GM23338 (cell line): ENCODE measurements at regions not wholly inside any gene's neighbourhood (a gene's known extent, or its start where the extent isn't known, plus 50 kb on each side); places are given as distances from the start of the nearest gene placed in this dataset.

Experiments
- ATAC-seq: fragments of 200-7000 bp; cut with Tn5 transposase; 3 replicates; pipeline ENCODE4 v1.9.1; 2020
- DNase-seq: peaks from one replicate; pipeline ENCODE4 v3.0.0-alpha.2; 2015; ENCODE audit warnings: low spot score
- H2AFZ ChIP-seq: fragments of 200-600 bp; sonication (generic); 2 replicates; pipeline ENCODE4 v1.8.0; 2016; ENCODE audit warnings: antibody characterized with exemption, mild to moderate bottlenecking, moderate library complexity
- H3F3A ChIP-seq: fragments of 200-600 bp; sonication (generic); replicated peaks from 2 replicates; pipeline ENCODE4 v1.8.0; 2017; ENCODE audit warnings: antibody characterized with exemption, mixed run types, low read depth
- H3K27ac ChIP-seq: fragments of 200-600 bp; sonication (generic); 2 replicates; pipeline ENCODE4 v1.6.1; 2016; ENCODE audit warnings: low read depth
- H3K27me3 ChIP-seq: fragments of 200-600 bp; sonication (generic); 2 replicates; pipeline ENCODE4 v1.8.0; 2016; ENCODE audit warnings: mild to moderate bottlenecking, mixed run types, moderate library complexity; ENCODE audit not compliant: insufficient read depth
- H3K36me3 ChIP-seq: fragments of 200-600 bp; sonication (generic); 2 replicates; pipeline ENCODE4 v1.8.0; 2016; ENCODE audit warnings: mild to moderate bottlenecking; ENCODE audit not compliant: insufficient read depth
- H3K4me1 ChIP-seq: fragments of 200-600 bp; sonication (generic); 2 replicates; pipeline ENCODE4 v1.8.0; 2016; ENCODE audit warnings: mild to moderate bottlenecking, moderate library complexity; ENCODE audit not compliant: insufficient read depth
- H3K4me2 ChIP-seq: fragments of 200-600 bp; sonication (generic); 2 replicates; pipeline ENCODE4 v1.7.1; 2017; ENCODE audit warnings: mixed run types
- H3K4me3 ChIP-seq: fragments of 200-600 bp; sonication (generic); 2 replicates; pipeline ENCODE4 v1.6.1; 2016; ENCODE audit warnings: mixed run types
- H3K79me2 ChIP-seq: fragments of 200-600 bp; sonication (generic); replicated peaks from 2 replicates; pipeline ENCODE4 v1.8.0; 2017; ENCODE audit warnings: mild to moderate bottlenecking; ENCODE audit not compliant: insufficient read depth
- H3K9me2 ChIP-seq: fragments of 200-600 bp; sonication (generic); 2 replicates; pipeline ENCODE4 v1.8.0; 2017; ENCODE audit not compliant: insufficient read depth
- H4K20me1 ChIP-seq: fragments of 200-600 bp; sonication (generic); replicated peaks from 2 replicates; pipeline ENCODE4 v1.8.0; 2017; ENCODE audit warnings: mild to moderate bottlenecking; ENCODE audit not compliant: insufficient read depth
- H3K27ac Mint-ChIP-seq: 2 replicates; pipeline ENCODE4 v1.8.0; 2020; ENCODE audit warnings: inconsistent platforms, mild to moderate bottlenecking, moderate library complexity, mixed read lengths
- H3K27me3 Mint-ChIP-seq: 3 replicates; pipeline ENCODE4 v1.8.0; 2022; ENCODE audit warnings: low read depth, mild to moderate bottlenecking, moderate library complexity, mixed read lengths, inconsistent platforms; ENCODE audit not compliant: insufficient read depth, poor library complexity
- H3K36me3 Mint-ChIP-seq: 3 replicates; pipeline ENCODE4 v1.8.0; 2021; ENCODE audit warnings: low read depth, mild to moderate bottlenecking, inconsistent platforms, moderate library complexity, mixed read lengths
- H3K4me1 Mint-ChIP-seq: 3 replicates; pipeline ENCODE4 v1.8.0; 2020; ENCODE audit warnings: mild to moderate bottlenecking, inconsistent platforms, mixed read lengths
- H3K4me3 Mint-ChIP-seq: 3 replicates; pipeline ENCODE4 v1.8.0; 2021; ENCODE audit warnings: moderate library complexity, mild to moderate bottlenecking, inconsistent platforms, mixed read lengths
- H3K9me3 Mint-ChIP-seq: 3 replicates; pipeline ENCODE4 v1.8.0; 2020; ENCODE audit warnings: moderate library complexity, mild to moderate bottlenecking, inconsistent platforms, mixed read lengths
- CREB1 ChIP-seq: fragments of 250-450 bp; sonication (Bioruptor Pico); IDR thresholded peaks from 2 replicates; pipeline ENCODE4 v1.5.0; 2020; ENCODE audit warnings: low read depth, mild to moderate bottlenecking, moderate library complexity
- CTCF ChIP-seq, 2 experiments: fragments of 200-600 bp in 1 of 2; sonication (generic) in 1 of 2; conservative IDR thresholded peaks; 2 replicates each; pipeline versions ENCODE4 v1.5.1 to v1.6.1; 2016 to 2017; ENCODE audit warnings: antibody characterized with exemption in 2 of 2, low read depth in 2 of 2, mild to moderate bottlenecking in 2 of 2, moderate library complexity in 1 of 2
- ETS1 ChIP-seq: IDR thresholded peaks from 2 replicates; pipeline ENCODE4 v1.6.1; 2016; ENCODE audit warnings: antibody characterized with exemption
- EZH2 ChIP-seq: fragments of 200-600 bp; sonication (generic); IDR thresholded peaks from one replicate; pipeline ENCODE4 v1.8.0; 2017; ENCODE audit warnings: antibody characterized with exemption, mild to moderate bottlenecking, low read depth; ENCODE audit not compliant: unreplicated experiment
- EZH2phosphoT487 ChIP-seq: fragments of 200-600 bp; sonication (generic); IDR thresholded peaks from one replicate; pipeline ENCODE4 v1.8.1; 2018; ENCODE audit warnings: antibody characterized with exemption; ENCODE audit not compliant: unreplicated experiment
- JUNB ChIP-seq: IDR thresholded peaks from one replicate; pipeline ENCODE4 v1.6.1; 2016; ENCODE audit warnings: antibody characterized with exemption; ENCODE audit not compliant: unreplicated experiment
- NANOG ChIP-seq: IDR thresholded peaks from 2 replicates; pipeline ENCODE4 v1.6.1; 2016; ENCODE audit warnings: antibody characterized with exemption, borderline replicate concordance
- POLR2AphosphoS5 ChIP-seq: IDR thresholded peaks from 2 replicates; pipeline ENCODE4 v1.6.1; 2016; ENCODE audit warnings: antibody characterized with exemption, low read depth
- REST ChIP-seq: IDR thresholded peaks from one replicate; pipeline ENCODE4 v1.6.1; 2018; ENCODE audit warnings: antibody characterized with exemption; ENCODE audit not compliant: unreplicated experiment
- STAT1 ChIP-seq: IDR thresholded peaks from one replicate; pipeline ENCODE4 v1.6.1; 2016; ENCODE audit warnings: antibody characterized with exemption; ENCODE audit not compliant: unreplicated experiment
- ZNF114 ChIP-seq: fragments of 250-450 bp; sonication (Bioruptor Pico); IDR thresholded peaks from 2 replicates; pipeline ENCODE4 v1.5.0; 2020; ENCODE audit warnings: mild to moderate bottlenecking, moderate library complexity
- ZNF331 ChIP-seq: fragments of 250-450 bp; sonication (Bioruptor Pico); IDR thresholded peaks from 2 replicates; pipeline ENCODE4 v1.5.0; 2020; ENCODE audit warnings: low read depth, mild to moderate bottlenecking, moderate library complexity
- ZNF462 ChIP-seq: fragments of 250-450 bp; sonication (Bioruptor Pico); IDR thresholded peaks from 2 replicates; pipeline ENCODE4 v1.5.0; 2020; ENCODE audit warnings: mild to moderate bottlenecking, moderate library complexity

GRCh38 chr16:86012221-86012620 lies 113.3 kb downstream of the IRF8 start:
- no peaks in the 10 kb centered on the region for H3K36me3 ChIP-seq
- H4K20me1 ChIP-seq = no peaks in the 10 kb centered on the region
- Mint-ChIP-seq H3K27ac (no peak overlapping the region), H3K4me1 (no peaks in the 10 kb centered on the region), H3K4me3 (no peak overlapping the region), H3K27me3 (peaks cover 2% of the 10 kb centered on the region), H3K9me3 (peaks cover 8% of the 10 kb centered on the region), H3K36me3 (peaks cover 4% of the 10 kb centered on the region; the same call in 1 of the 3 replicates)
- H3F3A ChIP-seq = no peaks in the 10 kb centered on the region
- H3K4me1 ChIP-seq = no peaks in the 10 kb centered on the region
- no peak overlapping the region for H3K4me2 ChIP-seq
- TF ChIP-seq ZNF462 (CRISPR knock-in tag) (no peak), EZH2 (no peak), STAT1 (no peak), POLR2AphosphoS5 (no peak), CREB1 (CRISPR knock-in tag) (no peak), EZH2phosphoT487 (no peak), NANOG (no peak), ZNF114 (CRISPR knock-in tag) (no peak), CTCF (conservative IDR thresholded peaks at IDR 0.05; ENCODE audit: low read depth in 2 of 2) (no peak), ETS1 (no peak), ZNF331 (no peak), REST (no peak), JUNB (no peak)
- ATAC-seq = no peak
- no peak for DNase-seq
- H3K27me3 ChIP-seq = no peaks in the 10 kb centered on the region
- no peak overlapping the region for H2AFZ ChIP-seq
- no peak overlapping the region for H3K27ac ChIP-seq
- H3K4me3 ChIP-seq = no peak overlapping the region
- 0 out of 2 replicates have a peak, but pooled peaks cover 4% of the 10 kb centered on the region for H3K9me2 ChIP-seq
- no peaks in the 10 kb centered on the region for H3K79me2 ChIP-seq
